HL-60 (cell line): ENCODE measurements at regions not wholly inside any gene's neighbourhood (a gene's known extent, or its start where the extent isn't known, plus 50 kb on each side); places are given as distances from the start of the nearest gene placed in this dataset.

Source experiments
- DNase-seq, 2 experiments: peaks; one replicate each; pipeline ENCODE4 v3.0.0-alpha.2; 2010 to 2020; ENCODE audit warnings: low read depth in 1 of 2, low spot score in 1 of 2
- H3K27ac ChIP-seq: fragments of 250-450 bp; sonication (Bioruptor Pico); replicated peaks from 2 replicates; pipeline ENCODE4 v1.5.1; 2020; ENCODE audit warnings: mild to moderate bottlenecking, moderate library complexity
- H3K27me3 ChIP-seq: fragments of 250-450 bp; sonication (Bioruptor Pico); 2 replicates; pipeline ENCODE4 v1.5.1; 2021; ENCODE audit warnings: mild to moderate bottlenecking, moderate library complexity; ENCODE audit not compliant: insufficient read depth, poor library complexity, severe bottlenecking
- H3K4me3 ChIP-seq: replicated peaks from 2 replicates; pipeline ENCODE4 v1.5.1; 2011; ENCODE audit warnings: mild to moderate bottlenecking, control low read depth, low read length; ENCODE audit not compliant: insufficient read depth
- GABPA ChIP-seq: IDR thresholded peaks from 2 replicates; pipeline ENCODE4 v1.6.1; 2012; ENCODE audit warnings: low read depth
- POLR2AphosphoS5 ChIP-seq: IDR thresholded peaks from 2 replicates; pipeline ENCODE4 v1.6.1; 2012; ENCODE audit warnings: low read depth
- SPI1 ChIP-seq: IDR thresholded peaks from 2 replicates; pipeline ENCODE4 v1.6.1; 2012; ENCODE audit warnings: low read depth, mild to moderate bottlenecking, borderline replicate concordance
- TF ChIP-seq, protein P1 (sequence below): IDR thresholded peaks from one replicate; pipeline ENCODE4 v1.5.1; 2011; ENCODE audit warnings: low read length, control low read depth, inconsistent platforms; ENCODE audit not compliant: insufficient read depth
- TF ChIP-seq, protein P2 (sequence below): IDR thresholded peaks from 2 replicates; pipeline ENCODE4 v1.6.1; 2012; ENCODE audit warnings: low read depth; ENCODE audit not compliant: insufficient replicate concordance

DNA sequence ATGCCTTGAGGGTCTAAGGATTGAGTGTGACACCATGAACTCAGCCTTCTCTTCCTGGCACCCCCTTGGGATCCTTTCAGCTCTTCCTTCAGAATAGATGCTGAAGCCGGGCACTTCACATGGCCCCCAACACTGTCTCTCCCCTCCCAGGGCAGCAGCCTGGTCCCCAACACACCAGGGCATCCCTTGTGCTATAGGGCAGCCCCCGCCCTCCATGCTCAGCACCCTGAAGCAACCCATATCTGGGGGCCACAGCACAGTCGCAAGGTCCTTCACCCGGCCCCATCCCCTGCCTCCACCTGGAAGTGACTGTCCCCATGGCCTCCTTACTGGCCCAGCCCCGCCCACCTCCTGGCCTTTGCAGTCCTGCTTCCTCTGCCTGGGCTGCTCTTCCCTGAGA, 143.1 kb downstream of the C16orf95 start:
- no peaks in the 10 kb centered on the region for H3K27me3 ChIP-seq
- TF ChIP-seq, protein P1, sequence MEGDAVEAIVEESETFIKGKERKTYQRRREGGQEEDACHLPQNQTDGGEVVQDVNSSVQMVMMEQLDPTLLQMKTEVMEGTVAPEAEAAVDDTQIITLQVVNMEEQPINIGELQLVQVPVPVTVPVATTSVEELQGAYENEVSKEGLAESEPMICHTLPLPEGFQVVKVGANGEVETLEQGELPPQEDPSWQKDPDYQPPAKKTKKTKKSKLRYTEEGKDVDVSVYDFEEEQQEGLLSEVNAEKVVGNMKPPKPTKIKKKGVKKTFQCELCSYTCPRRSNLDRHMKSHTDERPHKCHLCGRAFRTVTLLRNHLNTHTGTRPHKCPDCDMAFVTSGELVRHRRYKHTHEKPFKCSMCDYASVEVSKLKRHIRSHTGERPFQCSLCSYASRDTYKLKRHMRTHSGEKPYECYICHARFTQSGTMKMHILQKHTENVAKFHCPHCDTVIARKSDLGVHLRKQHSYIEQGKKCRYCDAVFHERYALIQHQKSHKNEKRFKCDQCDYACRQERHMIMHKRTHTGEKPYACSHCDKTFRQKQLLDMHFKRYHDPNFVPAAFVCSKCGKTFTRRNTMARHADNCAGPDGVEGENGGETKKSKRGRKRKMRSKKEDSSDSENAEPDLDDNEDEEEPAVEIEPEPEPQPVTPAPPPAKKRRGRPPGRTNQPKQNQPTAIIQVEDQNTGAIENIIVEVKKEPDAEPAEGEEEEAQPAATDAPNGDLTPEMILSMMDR: no peak
- TF ChIP-seq POLR2AphosphoS5 (no peak), SPI1 (no peak)
- TF ChIP-seq, protein P2, sequence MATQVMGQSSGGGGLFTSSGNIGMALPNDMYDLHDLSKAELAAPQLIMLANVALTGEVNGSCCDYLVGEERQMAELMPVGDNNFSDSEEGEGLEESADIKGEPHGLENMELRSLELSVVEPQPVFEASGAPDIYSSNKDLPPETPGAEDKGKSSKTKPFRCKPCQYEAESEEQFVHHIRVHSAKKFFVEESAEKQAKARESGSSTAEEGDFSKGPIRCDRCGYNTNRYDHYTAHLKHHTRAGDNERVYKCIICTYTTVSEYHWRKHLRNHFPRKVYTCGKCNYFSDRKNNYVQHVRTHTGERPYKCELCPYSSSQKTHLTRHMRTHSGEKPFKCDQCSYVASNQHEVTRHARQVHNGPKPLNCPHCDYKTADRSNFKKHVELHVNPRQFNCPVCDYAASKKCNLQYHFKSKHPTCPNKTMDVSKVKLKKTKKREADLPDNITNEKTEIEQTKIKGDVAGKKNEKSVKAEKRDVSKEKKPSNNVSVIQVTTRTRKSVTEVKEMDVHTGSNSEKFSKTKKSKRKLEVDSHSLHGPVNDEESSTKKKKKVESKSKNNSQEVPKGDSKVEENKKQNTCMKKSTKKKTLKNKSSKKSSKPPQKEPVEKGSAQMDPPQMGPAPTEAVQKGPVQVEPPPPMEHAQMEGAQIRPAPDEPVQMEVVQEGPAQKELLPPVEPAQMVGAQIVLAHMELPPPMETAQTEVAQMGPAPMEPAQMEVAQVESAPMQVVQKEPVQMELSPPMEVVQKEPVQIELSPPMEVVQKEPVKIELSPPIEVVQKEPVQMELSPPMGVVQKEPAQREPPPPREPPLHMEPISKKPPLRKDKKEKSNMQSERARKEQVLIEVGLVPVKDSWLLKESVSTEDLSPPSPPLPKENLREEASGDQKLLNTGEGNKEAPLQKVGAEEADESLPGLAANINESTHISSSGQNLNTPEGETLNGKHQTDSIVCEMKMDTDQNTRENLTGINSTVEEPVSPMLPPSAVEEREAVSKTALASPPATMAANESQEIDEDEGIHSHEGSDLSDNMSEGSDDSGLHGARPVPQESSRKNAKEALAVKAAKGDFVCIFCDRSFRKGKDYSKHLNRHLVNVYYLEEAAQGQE: no peak
- H3K4me3 ChIP-seq: no peak overlapping the region
- no peak overlapping the region for H3K27ac ChIP-seq
- DNase-seq: no peak

DNA sequence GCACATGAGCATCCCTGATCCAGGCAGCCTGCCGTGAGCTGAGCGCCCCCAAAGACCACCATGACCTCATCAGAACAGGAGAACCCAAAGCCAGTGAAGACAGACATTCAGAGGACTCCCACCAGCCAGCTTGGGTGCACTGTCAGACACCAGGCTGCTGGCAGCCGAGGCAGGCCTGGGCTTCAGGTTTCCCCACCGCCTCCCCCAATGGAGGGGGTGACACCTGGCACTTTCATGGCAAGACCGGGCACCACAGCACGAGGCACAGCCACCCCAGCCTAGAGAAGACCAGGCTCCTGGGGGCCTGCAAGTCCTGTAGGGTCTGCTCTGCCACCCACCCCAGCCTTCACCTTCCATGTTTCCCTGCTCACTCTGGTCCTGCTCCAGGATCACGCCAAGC, 140.5 kb downstream of the C16orf95 start:
- H3K27me3 ChIP-seq: no peaks in the 10 kb centered on the region
- TF ChIP-seq, protein P2: no peak
- TF ChIP-seq GABPA: no peak
- no peak for TF ChIP-seq SPI1
- no peak for TF ChIP-seq POLR2AphosphoS5
- TF ChIP-seq, protein P1: no peak
- H3K4me3 ChIP-seq: no peak overlapping the region
- H3K27ac ChIP-seq: no peak overlapping the region
- DNase-seq: no peak

DNA sequence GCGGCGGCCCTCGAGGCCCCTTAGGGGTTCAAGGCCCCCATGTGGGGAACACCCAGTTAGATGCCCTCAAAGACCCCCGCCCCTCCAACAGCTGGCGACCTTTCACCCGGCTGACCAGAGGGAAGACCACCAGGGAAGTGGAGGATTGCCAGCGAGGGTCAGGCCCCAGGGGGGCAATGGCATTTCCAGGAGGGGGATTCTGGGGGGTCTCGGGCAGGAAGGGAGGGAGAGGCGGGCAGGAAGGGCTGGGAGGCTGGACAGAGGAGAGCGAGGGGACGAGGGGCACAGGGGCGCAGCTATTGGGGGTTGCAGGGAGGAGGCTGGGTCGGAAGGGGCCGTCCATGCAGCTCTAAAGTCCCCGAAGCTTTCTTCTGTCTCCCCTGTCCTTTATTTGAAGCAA, 139.5 kb downstream of the C16orf95 start:
- DNase-seq: no peak
- TF ChIP-seq SPI1: no peak
- TF ChIP-seq, protein P1: no peak
- TF ChIP-seq GABPA: no peak
- no peak for TF ChIP-seq POLR2AphosphoS5
- TF ChIP-seq, protein P2: no peak
- Histone ChIP-seq H3K27me3 (no peaks in the 10 kb centered on the region), H3K4me3 (no peak overlapping the region), H3K27ac (no peak overlapping the region)
